Dorsolateral prefrontal cortex (tissue), 40 donors: ENCODE measurements at regions not wholly inside any gene's neighbourhood (a gene's known extent, or its start where the extent isn't known, plus 50 kb on each side); places are given as distances from the start of the nearest gene placed in this dataset.

ENCODE experiments used
- microRNA-seq, 43 experiments: library from miRNA; unstranded; fragments of <30 nt; microRNA quantifications; one replicate each; pipeline ENCODE4 v1.2.0, GENCODE V29; 2022

Small RNA genes in the stretch of these regions (microRNA-seq; reads per million reads assigned to microRNA genes)
- gene MIR148A = 6.4 to 211 (median 40.0) reads per million in 43 experiments
